A673 (cell line): ENCODE measurements at regions not wholly inside any gene's neighbourhood (a gene's known extent, or its start where the extent isn't known, plus 50 kb on each side); places are given as distances from the start of the nearest gene placed in this dataset.

Source experiments
- EZH2 ChIP-seq: fragments of 200-600 bp; sonication (generic); IDR thresholded peaks from 2 replicates; pipeline ENCODE4 v1.6.1; 2017; ENCODE audit warnings: borderline replicate concordance, low read depth, mild to moderate bottlenecking, mixed read lengths, antibody characterized with exemption, low read length; ENCODE audit not compliant: poor library complexity, severe bottlenecking
- TF ChIP-seq, protein P1 (sequence below): fragments of 300-800, 200-600 bp; sonication (generic); conservative IDR thresholded peaks from 2 replicates; pipeline ENCODE4 v1.5.1; 2017; ENCODE audit warnings: low read depth, mild to moderate bottlenecking, antibody characterized with exemption, low read length, moderate library complexity, mixed read lengths

GRCh38 chr9:115250621-115251032 is 132.7 kb upstream of the TNC start:
- no peak for TF ChIP-seq EZH2
- TF ChIP-seq, protein P1, sequence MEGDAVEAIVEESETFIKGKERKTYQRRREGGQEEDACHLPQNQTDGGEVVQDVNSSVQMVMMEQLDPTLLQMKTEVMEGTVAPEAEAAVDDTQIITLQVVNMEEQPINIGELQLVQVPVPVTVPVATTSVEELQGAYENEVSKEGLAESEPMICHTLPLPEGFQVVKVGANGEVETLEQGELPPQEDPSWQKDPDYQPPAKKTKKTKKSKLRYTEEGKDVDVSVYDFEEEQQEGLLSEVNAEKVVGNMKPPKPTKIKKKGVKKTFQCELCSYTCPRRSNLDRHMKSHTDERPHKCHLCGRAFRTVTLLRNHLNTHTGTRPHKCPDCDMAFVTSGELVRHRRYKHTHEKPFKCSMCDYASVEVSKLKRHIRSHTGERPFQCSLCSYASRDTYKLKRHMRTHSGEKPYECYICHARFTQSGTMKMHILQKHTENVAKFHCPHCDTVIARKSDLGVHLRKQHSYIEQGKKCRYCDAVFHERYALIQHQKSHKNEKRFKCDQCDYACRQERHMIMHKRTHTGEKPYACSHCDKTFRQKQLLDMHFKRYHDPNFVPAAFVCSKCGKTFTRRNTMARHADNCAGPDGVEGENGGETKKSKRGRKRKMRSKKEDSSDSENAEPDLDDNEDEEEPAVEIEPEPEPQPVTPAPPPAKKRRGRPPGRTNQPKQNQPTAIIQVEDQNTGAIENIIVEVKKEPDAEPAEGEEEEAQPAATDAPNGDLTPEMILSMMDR = no peak
